ENCODE measurements at regions not wholly inside any gene's neighbourhood (a gene's known extent, or its start where the extent isn't known, plus 50 kb on each side); places are given as distances from the start of the nearest gene placed in this dataset.

DNA sequence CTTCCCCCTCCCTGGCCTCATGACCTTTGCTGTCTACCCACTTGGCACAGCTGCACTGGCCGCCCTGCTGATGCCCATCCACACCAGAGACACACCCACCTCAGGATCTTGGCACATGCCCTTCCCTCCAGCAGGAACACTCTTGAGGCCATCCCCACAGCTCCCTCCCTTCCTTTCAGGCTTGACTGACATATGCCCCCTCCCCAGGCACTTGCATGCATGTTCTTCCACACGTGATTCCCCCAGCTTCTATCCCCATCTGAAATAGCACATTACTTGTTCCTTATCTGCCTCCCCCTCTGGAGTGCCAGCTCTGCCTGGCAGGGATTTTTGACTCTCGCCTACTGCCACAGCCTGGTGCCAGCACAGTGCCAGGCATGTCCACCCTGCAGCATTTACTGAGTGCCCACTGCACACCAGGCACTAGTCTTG is 98.5 kb upstream of the SLC25A33 start:
- POLR2A ChIA-PET = no interaction called here
- no peaks in the 10 kb centered on the region for H3K4me1 ChIP-seq (ENCODE audit: insufficient read depth, low read length)
- no peak for ATAC-seq (ENCODE audit: poor library complexity)
- TF ChIP-seq, protein P1, sequence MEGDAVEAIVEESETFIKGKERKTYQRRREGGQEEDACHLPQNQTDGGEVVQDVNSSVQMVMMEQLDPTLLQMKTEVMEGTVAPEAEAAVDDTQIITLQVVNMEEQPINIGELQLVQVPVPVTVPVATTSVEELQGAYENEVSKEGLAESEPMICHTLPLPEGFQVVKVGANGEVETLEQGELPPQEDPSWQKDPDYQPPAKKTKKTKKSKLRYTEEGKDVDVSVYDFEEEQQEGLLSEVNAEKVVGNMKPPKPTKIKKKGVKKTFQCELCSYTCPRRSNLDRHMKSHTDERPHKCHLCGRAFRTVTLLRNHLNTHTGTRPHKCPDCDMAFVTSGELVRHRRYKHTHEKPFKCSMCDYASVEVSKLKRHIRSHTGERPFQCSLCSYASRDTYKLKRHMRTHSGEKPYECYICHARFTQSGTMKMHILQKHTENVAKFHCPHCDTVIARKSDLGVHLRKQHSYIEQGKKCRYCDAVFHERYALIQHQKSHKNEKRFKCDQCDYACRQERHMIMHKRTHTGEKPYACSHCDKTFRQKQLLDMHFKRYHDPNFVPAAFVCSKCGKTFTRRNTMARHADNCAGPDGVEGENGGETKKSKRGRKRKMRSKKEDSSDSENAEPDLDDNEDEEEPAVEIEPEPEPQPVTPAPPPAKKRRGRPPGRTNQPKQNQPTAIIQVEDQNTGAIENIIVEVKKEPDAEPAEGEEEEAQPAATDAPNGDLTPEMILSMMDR (IDR thresholded peaks at IDR 0.05) = no peak
- CTCF ChIA-PET = no interaction called here
- H3K36me3 ChIP-seq (ENCODE audit: insufficient read depth, low read length) = no peaks in the 10 kb centered on the region
- Mint-ChIP-seq H3K27me3 (peaks cover 4% of the 10 kb centered on the region), H3K9me3 (no peaks in the 10 kb centered on the region), H3K4me1 (ENCODE audit: low read depth) (no peaks in the 10 kb centered on the region), H3K4me3 (no peak overlapping the region), H3K36me3 (ENCODE audit: low read depth) (no peaks in the 10 kb centered on the region), H3K27ac (no peak overlapping the region)
- H3K27ac ChIP-seq (ENCODE audit: low read depth in 1 of 2, low read length in 2 of 2) = no peak overlapping the region
- intact Hi-C loops (cut with DNase I, micrococcal nuclease) = no loop called here
- H3K9me3 ChIP-seq (ENCODE audit: control insufficient read depth in 1 of 2, insufficient read depth in 1 of 2, low read length in 2 of 2) = no peaks in the 10 kb centered on the region
- H3K4me3 ChIP-seq (ENCODE audit: low read length) = no peak overlapping the region
- no peaks in the 10 kb centered on the region for H3K27me3 ChIP-seq (ENCODE audit: control insufficient read depth in 1 of 2, insufficient read depth in 2 of 2, low read length in 2 of 2)
- DNase-seq = no peak

DNA sequence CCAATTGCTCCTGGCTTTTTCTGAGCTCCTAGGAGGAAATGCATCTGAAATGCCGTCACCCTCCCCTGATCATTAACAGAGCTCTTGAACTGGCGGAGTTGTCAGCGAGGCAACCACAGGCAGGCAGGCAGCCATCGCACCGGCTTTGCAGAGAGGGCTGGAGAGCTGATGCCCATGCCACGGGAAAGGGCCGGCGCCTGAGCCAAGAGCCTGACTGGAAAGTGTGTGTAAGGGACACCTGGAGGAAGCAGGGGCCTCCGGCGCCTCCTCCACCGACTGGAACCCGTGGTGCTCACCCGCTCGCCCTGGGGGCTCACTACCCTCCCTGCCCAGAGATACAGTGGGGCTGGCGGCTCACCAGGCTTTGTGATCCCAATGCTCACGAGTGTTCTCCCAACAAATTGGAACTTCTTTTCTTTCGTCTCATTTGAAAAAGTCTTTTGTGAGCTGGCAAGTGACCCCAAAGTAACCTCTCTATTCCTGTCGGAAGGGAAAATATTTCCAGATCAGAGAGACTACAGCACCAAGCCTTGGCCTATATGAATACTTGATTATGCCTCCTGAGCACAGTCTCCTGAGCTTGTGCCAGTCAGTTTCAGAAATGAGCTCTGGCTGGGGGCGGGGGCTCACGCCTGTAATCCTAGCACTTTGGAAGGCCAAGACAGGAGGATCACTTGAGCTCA is 97.7 kb upstream of the SLC25A33 start:
- Histone ChIP-seq H3K36me3 (ENCODE audit: insufficient read depth, low read length) (no peaks in the 10 kb centered on the region), H3K4me3 (ENCODE audit: low read length) (no peak overlapping the region), H3K27me3 (ENCODE audit: control insufficient read depth in 1 of 2, insufficient read depth in 2 of 2, low read length in 2 of 2) (no peaks in the 10 kb centered on the region), H3K4me1 (ENCODE audit: insufficient read depth, low read length) (no peaks in the 10 kb centered on the region), H3K9me3 (ENCODE audit: control insufficient read depth in 1 of 2, insufficient read depth in 1 of 2, low read length in 2 of 2) (no peaks in the 10 kb centered on the region), H3K27ac (ENCODE audit: low read depth in 1 of 2, low read length in 2 of 2) (no peak overlapping the region)
- H3K27me3 Mint-ChIP-seq = peaks cover 4% of the 10 kb centered on the region
- no peaks in the 10 kb centered on the region for H3K9me3 Mint-ChIP-seq
- H3K27ac Mint-ChIP-seq = no peak overlapping the region
- DNase-seq (no peak), ATAC-seq (ENCODE audit: poor library complexity) (no peak)
- ChIA-PET CTCF (no interaction called here), POLR2A (no interaction called here)
- H3K36me3 Mint-ChIP-seq (ENCODE audit: low read depth) = no peaks in the 10 kb centered on the region
- TF ChIP-seq, protein P1 (IDR thresholded peaks at IDR 0.05) = no peak
- H3K4me1 Mint-ChIP-seq (ENCODE audit: low read depth) = no peaks in the 10 kb centered on the region
- intact Hi-C loops (cut with DNase I, micrococcal nuclease) = no loop called here
- H3K4me3 Mint-ChIP-seq = no peak overlapping the region

DNA sequence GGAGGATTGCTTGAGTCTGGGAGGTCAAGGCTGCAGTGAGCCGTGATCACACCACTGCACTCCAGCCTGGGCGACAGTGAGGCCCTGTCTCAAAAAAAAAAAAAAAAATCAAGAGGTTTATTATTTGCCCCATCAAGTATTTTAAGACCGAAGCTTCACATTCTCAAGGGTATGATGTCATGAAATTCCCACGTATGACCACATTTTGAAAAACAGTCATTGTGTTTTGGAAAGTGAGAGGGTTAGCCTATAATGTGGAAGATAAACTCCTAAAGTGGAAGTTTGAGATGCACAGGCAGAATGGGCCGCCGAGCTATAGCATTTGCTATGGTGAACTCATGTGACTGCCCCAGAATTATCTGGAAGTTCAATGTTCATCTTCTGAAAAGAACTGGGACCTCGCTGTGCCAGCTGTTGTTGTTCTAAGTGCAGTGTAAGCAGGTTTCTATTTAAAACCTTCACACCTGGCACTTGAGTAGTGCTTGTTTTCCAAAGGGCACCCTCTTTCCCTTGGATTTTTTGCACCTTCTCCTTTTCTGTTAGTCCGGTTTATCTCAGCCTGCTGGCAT is 96.9 kb upstream of the SLC25A33 start:
- Mint-ChIP-seq H3K4me1 (ENCODE audit: low read depth) (no peaks in the 10 kb centered on the region), H3K27me3 (peaks cover 4% of the 10 kb centered on the region)
- no peaks in the 10 kb centered on the region for H3K9me3 ChIP-seq (ENCODE audit: control insufficient read depth in 1 of 2, insufficient read depth in 1 of 2, low read length in 2 of 2)

More for the DNA sequence above, 96.9 kb upstream of the SLC25A33 start:
- no peak for DNase-seq
- ATAC-seq (ENCODE audit: poor library complexity) = no peak
- Histone ChIP-seq H3K27me3 (ENCODE audit: control insufficient read depth in 1 of 2, insufficient read depth in 2 of 2, low read length in 2 of 2) (no peaks in the 10 kb centered on the region), H3K4me3 (ENCODE audit: low read length) (no peak overlapping the region), H3K27ac (ENCODE audit: low read depth in 1 of 2, low read length in 2 of 2) (no peak overlapping the region), H3K36me3 (ENCODE audit: insufficient read depth, low read length) (no peaks in the 10 kb centered on the region), H3K4me1 (ENCODE audit: insufficient read depth, low read length) (no peaks in the 10 kb centered on the region)
- H3K27ac Mint-ChIP-seq = no peak overlapping the region
- intact Hi-C loops (cut with DNase I, micrococcal nuclease) = no loop called here
- H3K9me3 Mint-ChIP-seq = no peaks in the 10 kb centered on the region
- TF ChIP-seq, protein P1 (IDR thresholded peaks at IDR 0.05) = no peak
- no peaks in the 10 kb centered on the region for H3K36me3 Mint-ChIP-seq (ENCODE audit: low read depth)
- no peak overlapping the region for H3K4me3 Mint-ChIP-seq
- ChIA-PET CTCF (no interaction called here), POLR2A (no interaction called here)
